LoVo (cell line): ENCODE measurements at regions not wholly inside any gene's neighbourhood (a gene's known extent, or its start where the extent isn't known, plus 50 kb on each side); places are given as distances from the start of the nearest gene placed in this dataset.

Experiments
- DNase-seq: peaks from one replicate; pipeline ENCODE4 v3.0.0-alpha.2; 2016; ENCODE audit warnings: low spot score

- no peak for DNase-seq
These were observed 568.2 kb upstream of the MGMT start for GRCh38 chr10:128898916-128899195.

GRCh38 chr10:128900456-128900855 lies 566.6 kb upstream of the MGMT start:
- no peak for DNase-seq

GRCh38 chr10:128901236-128901635 lies 565.8 kb upstream of the MGMT start:
- DNase-seq, result no peak

- no peak for DNase-seq
These were observed 564.9 kb upstream of the MGMT start for GRCh38 chr10:128902031-128902710.

- DNase-seq, result no peak
These were observed 559.7 kb upstream of the MGMT start for GRCh38 chr10:128907155-128907941.

GRCh38 chr10:128908099-128908498 lies 558.9 kb upstream of the MGMT start:
- DNase-seq, result no peak

- no peak for DNase-seq
These were observed 558.5 kb upstream of the MGMT start for GRCh38 chr10:128908499-128908898.

- DNase-seq, result no peak
These were observed 554.3 kb upstream of the MGMT start for GRCh38 chr10:128912568-128913311.

GRCh38 chr10:128914681-128915080 lies 552.4 kb upstream of the MGMT start:
- DNase-seq, result no peak

GRCh38 chr10:128915630-128916029 lies 551.4 kb upstream of the MGMT start:
- DNase-seq, result no peak

- no peak for DNase-seq
These were observed 550.7 kb upstream of the MGMT start for GRCh38 chr10:128916383-128916782.

- DNase-seq, result no peak
These were observed 545.5 kb upstream of the MGMT start for GRCh38 chr10:128921389-128922022.

GRCh38 chr10:128922172-128922571 lies 544.9 kb upstream of the MGMT start:
- no peak for DNase-seq

GRCh38 chr10:128922619-128923196 lies 544.3 kb upstream of the MGMT start:
- DNase-seq, result no peak

- no peak for DNase-seq
These were observed 542.1 kb upstream of the MGMT start for GRCh38 chr10:128924918-128925317.

- no peak for DNase-seq
These were observed 540.3 kb upstream of the MGMT start for GRCh38 chr10:128926711-128927110.

GRCh38 chr10:128927497-128928161 lies 539.4 kb upstream of the MGMT start:
- no peak for DNase-seq

- no peak for DNase-seq
These were observed 538.7 kb upstream of the MGMT start for GRCh38 chr10:128928231-128928836.

GRCh38 chr10:128929131-128929530 lies 537.9 kb upstream of the MGMT start:
- no peak for DNase-seq

- DNase-seq, result no peak
These were observed 537.3 kb upstream of the MGMT start for GRCh38 chr10:128929767-128930166.

- no peak for DNase-seq
These were observed 536.5 kb upstream of the MGMT start for GRCh38 chr10:128930515-128930914.
